SK-N-SH treated with all-trans-retinoic acid at 6 μM for 48 hours (cell line): ENCODE measurements at regions not wholly inside any gene's neighbourhood (a gene's known extent, or its start where the extent isn't known, plus 50 kb on each side); places are given as distances from the start of the nearest gene placed in this dataset.

Experiments used
- ATAC-seq: fragments of 200-7000 bp; cut with Tn5 transposase; 3 replicates; pipeline ENCODE4 v1.9.1; 2020; ENCODE audit warnings: mild to moderate bottlenecking, moderate library complexity
- ARNTL ChIP-seq: fragments of 450-650 bp; formaldehyde crosslinking; IDR thresholded peaks from 2 replicates; pipeline ENCODE4 v1.5.0; 2020; ENCODE audit warnings: low read depth, mild to moderate bottlenecking, moderate library complexity, borderline replicate concordance
- BACH2 ChIP-seq: fragments of 250-450 bp; sonication (Bioruptor Pico); IDR thresholded peaks from 2 replicates; pipeline ENCODE4 v1.9.0; 2021; ENCODE audit warnings: mild to moderate bottlenecking, borderline replicate concordance
- CSDC2 ChIP-seq: fragments of 250-450 bp; sonication (Bioruptor Pico); IDR thresholded peaks from 2 replicates; pipeline ENCODE4 v1.5.0; 2020; ENCODE audit warnings: mild to moderate bottlenecking, moderate library complexity
- ESRRG ChIP-seq: fragments of 250-450 bp; sonication (Bioruptor Pico); IDR thresholded peaks from 2 replicates; pipeline ENCODE4 v1.6.1; 2021; ENCODE audit warnings: mild to moderate bottlenecking
- GLIS3 ChIP-seq: fragments of 250-450 bp; sonication (Bioruptor Pico); IDR thresholded peaks from 2 replicates; pipeline ENCODE4 v1.5.0; 2020; ENCODE audit warnings: mild to moderate bottlenecking, moderate library complexity
- ISL1 ChIP-seq: fragments of 250-450 bp; sonication (Bioruptor Pico); IDR thresholded peaks from 2 replicates; pipeline ENCODE4 v2.1.2; 2022; ENCODE audit warnings: mild to moderate bottlenecking, moderate library complexity
- OSR1 ChIP-seq: fragments of 250-450 bp; sonication (Bioruptor Pico); IDR thresholded peaks from 2 replicates; pipeline ENCODE4 v1.8.0; 2022; ENCODE audit warnings: moderate library complexity, mild to moderate bottlenecking, inconsistent platforms
- PPARA ChIP-seq: fragments of 250-450 bp; sonication (Bioruptor Pico); IDR thresholded peaks from 2 replicates; pipeline ENCODE4 v1.5.0; 2020; ENCODE audit warnings: mild to moderate bottlenecking, borderline replicate concordance
- RARB ChIP-seq: fragments of 250-450 bp; sonication (Bioruptor Pico); IDR thresholded peaks from 2 replicates; pipeline ENCODE4 v1.8.0; 2021; ENCODE audit warnings: mild to moderate bottlenecking, moderate library complexity
- SNAI2 ChIP-seq: fragments of 250-450 bp; sonication (Bioruptor Pico); IDR thresholded peaks from 2 replicates; pipeline ENCODE4 v1.5.0; 2020; ENCODE audit warnings: mild to moderate bottlenecking, moderate library complexity
- TCF4 ChIP-seq: fragments of 250-450 bp; sonication (Bioruptor Pico); IDR thresholded peaks from 2 replicates; pipeline ENCODE4 v1.8.0; 2021; ENCODE audit warnings: mild to moderate bottlenecking, moderate library complexity, borderline replicate concordance
- ZC3H10 ChIP-seq: fragments of 250-450 bp; sonication (Bioruptor Pico); IDR thresholded peaks from 2 replicates; pipeline ENCODE4 v1.5.1; 2021; ENCODE audit warnings: mild to moderate bottlenecking, moderate library complexity
- ZFP3 ChIP-seq: fragments of 250-450 bp; sonication (Bioruptor Pico); IDR thresholded peaks from 2 replicates; pipeline ENCODE4 v1.5.0; 2020; ENCODE audit warnings: mild to moderate bottlenecking, moderate library complexity
- ZFP30 ChIP-seq: fragments of 450-650 bp; formaldehyde crosslinking; IDR thresholded peaks from 2 replicates; pipeline ENCODE4 v1.5.0; 2022; ENCODE audit warnings: mild to moderate bottlenecking, moderate library complexity
- ZNF565 ChIP-seq: fragments of 450-650 bp; formaldehyde crosslinking; conservative IDR thresholded peaks from 2 replicates; pipeline ENCODE4 v1.5.0; 2020; ENCODE audit warnings: low read depth, mild to moderate bottlenecking, moderate library complexity
- ZNF70 ChIP-seq: fragments of 450-650 bp; formaldehyde crosslinking; IDR thresholded peaks from 2 replicates; pipeline ENCODE4 v1.5.0; 2020; ENCODE audit warnings: mild to moderate bottlenecking, moderate library complexity
- TF ChIP-seq, protein P1 (sequence below): fragments of 250-450 bp; sonication (Bioruptor Pico); IDR thresholded peaks from 2 replicates; pipeline ENCODE4 v1.5.0; 2020; ENCODE audit warnings: mild to moderate bottlenecking, moderate library complexity
- TF ChIP-seq, protein P2 (sequence below): fragments of 250-450 bp; sonication (Bioruptor Pico); IDR thresholded peaks from 2 replicates; pipeline ENCODE4 v1.8.0; 2020; ENCODE audit warnings: mild to moderate bottlenecking, moderate library complexity, borderline replicate concordance
- TF ChIP-seq, protein P3 (sequence below): fragments of 250-450 bp; sonication (Bioruptor Pico); IDR thresholded peaks from 2 replicates; pipeline ENCODE4 v1.8.0; 2021; ENCODE audit warnings: low read depth, mild to moderate bottlenecking, moderate library complexity, borderline replicate concordance
- TF ChIP-seq, protein P4 (sequence below): fragments of 250-450 bp; sonication (Bioruptor Pico); IDR thresholded peaks from 2 replicates; pipeline ENCODE4 v1.5.1; 2020; ENCODE audit warnings: low read depth, mild to moderate bottlenecking, moderate library complexity

- no peak for TF ChIP-seq ZFP3 (CRISPR knock-in tag)
- TF ChIP-seq BACH2: no peak
Measured at GRCh38 chr10:120347644-120348043, 109.4 kb upstream of the PLPP4 start.

GRCh38 chr10:120349069-120349468 lies 108.0 kb upstream of the PLPP4 start:
- TF ChIP-seq, protein P1, sequence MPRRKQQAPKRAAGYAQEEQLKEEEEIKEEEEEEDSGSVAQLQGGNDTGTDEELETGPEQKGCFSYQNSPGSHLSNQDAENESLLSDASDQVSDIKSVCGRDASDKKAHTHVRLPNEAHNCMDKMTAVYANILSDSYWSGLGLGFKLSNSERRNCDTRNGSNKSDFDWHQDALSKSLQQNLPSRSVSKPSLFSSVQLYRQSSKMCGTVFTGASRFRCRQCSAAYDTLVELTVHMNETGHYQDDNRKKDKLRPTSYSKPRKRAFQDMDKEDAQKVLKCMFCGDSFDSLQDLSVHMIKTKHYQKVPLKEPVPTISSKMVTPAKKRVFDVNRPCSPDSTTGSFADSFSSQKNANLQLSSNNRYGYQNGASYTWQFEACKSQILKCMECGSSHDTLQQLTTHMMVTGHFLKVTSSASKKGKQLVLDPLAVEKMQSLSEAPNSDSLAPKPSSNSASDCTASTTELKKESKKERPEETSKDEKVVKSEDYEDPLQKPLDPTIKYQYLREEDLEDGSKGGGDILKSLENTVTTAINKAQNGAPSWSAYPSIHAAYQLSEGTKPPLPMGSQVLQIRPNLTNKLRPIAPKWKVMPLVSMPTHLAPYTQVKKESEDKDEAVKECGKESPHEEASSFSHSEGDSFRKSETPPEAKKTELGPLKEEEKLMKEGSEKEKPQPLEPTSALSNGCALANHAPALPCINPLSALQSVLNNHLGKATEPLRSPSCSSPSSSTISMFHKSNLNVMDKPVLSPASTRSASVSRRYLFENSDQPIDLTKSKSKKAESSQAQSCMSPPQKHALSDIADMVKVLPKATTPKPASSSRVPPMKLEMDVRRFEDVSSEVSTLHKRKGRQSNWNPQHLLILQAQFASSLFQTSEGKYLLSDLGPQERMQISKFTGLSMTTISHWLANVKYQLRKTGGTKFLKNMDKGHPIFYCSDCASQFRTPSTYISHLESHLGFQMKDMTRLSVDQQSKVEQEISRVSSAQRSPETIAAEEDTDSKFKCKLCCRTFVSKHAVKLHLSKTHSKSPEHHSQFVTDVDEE: no peak
- ATAC-seq: no peak

More at GRCh38 chr10:120347644-120348043, 109.4 kb upstream of the PLPP4 start:
- ATAC-seq: no peak

DNA sequence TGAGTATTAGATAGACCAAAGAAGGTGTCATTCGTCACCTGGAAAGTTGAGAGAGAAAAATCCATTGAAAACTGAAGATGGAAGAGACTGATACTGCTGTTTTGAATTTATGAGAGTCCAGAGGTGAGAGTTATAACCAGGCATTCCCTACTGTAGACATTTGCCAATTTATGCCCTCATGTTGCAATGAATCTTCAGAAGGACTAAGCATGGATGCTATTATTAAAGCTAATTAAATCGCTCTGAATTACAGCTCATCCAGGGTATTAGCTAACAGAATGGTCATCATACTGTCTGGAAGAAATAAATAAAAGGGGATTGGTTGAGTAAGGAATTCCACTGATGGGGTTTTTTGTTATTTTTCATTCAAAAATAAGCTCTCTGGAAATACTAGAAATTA lies 101.6 kb upstream of the PLPP4 start:
- TF ChIP-seq TCF4 (CRISPR knock-in tag) (no peak), BACH2 (no peak), CSDC2 (CRISPR knock-in tag) (no peak), OSR1 (CRISPR knock-in tag) (no peak), RARB (CRISPR knock-in tag) (no peak), SNAI2 (CRISPR knock-in tag) (no peak), ZFP30 (CRISPR knock-in tag) (no peak), ISL1 (CRISPR knock-in tag) (no peak), ZC3H10 (CRISPR knock-in tag) (no peak), ARNTL (CRISPR knock-in tag) (no peak), ZNF70 (CRISPR knock-in tag) (no peak), ZFP3 (CRISPR knock-in tag) (no peak), GLIS3 (CRISPR knock-in tag) (no peak), PPARA (CRISPR knock-in tag) (no peak)
- TF ChIP-seq, protein P2, sequence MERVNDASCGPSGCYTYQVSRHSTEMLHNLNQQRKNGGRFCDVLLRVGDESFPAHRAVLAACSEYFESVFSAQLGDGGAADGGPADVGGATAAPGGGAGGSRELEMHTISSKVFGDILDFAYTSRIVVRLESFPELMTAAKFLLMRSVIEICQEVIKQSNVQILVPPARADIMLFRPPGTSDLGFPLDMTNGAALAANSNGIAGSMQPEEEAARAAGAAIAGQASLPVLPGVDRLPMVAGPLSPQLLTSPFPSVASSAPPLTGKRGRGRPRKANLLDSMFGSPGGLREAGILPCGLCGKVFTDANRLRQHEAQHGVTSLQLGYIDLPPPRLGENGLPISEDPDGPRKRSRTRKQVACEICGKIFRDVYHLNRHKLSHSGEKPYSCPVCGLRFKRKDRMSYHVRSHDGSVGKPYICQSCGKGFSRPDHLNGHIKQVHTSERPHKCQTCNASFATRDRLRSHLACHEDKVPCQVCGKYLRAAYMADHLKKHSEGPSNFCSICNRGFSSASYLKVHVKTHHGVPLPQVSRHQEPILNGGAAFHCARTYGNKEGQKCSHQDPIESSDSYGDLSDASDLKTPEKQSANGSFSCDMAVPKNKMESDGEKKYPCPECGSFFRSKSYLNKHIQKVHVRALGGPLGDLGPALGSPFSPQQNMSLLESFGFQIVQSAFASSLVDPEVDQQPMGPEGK (CRISPR knock-in tag): no peak
- TF ChIP-seq, protein P1: no peak
- TF ChIP-seq, protein P3, sequence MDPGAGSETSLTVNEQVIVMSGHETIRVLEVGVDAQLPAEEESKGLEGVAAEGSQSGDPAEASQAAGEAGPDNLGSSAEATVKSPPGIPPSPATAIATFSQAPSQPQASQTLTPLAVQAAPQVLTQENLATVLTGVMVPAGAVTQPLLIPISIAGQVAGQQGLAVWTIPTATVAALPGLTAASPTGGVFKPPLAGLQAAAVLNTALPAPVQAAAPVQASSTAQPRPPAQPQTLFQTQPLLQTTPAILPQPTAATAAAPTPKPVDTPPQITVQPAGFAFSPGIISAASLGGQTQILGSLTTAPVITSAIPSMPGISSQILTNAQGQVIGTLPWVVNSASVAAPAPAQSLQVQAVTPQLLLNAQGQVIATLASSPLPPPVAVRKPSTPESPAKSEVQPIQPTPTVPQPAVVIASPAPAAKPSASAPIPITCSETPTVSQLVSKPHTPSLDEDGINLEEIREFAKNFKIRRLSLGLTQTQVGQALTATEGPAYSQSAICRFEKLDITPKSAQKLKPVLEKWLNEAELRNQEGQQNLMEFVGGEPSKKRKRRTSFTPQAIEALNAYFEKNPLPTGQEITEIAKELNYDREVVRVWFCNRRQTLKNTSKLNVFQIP (CRISPR knock-in tag): no peak
- ATAC-seq: no peak

- TF ChIP-seq ZC3H10 (CRISPR knock-in tag): no peak
- TF ChIP-seq ESRRG: no peak
- TF ChIP-seq ZFP30 (CRISPR knock-in tag): no peak
- TF ChIP-seq, protein P4, sequence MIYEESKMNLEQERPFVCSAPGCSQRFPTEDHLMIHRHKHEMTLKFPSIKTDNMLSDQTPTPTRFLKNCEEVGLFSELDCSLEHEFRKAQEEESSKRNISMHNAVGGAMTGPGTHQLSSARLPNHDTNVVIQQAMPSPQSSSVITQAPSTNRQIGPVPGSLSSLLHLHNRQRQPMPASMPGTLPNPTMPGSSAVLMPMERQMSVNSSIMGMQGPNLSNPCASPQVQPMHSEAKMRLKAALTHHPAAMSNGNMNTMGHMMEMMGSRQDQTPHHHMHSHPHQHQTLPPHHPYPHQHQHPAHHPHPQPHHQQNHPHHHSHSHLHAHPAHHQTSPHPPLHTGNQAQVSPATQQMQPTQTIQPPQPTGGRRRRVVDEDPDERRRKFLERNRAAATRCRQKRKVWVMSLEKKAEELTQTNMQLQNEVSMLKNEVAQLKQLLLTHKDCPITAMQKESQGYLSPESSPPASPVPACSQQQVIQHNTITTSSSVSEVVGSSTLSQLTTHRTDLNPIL: no peak
- TF ChIP-seq CSDC2 (CRISPR knock-in tag): no peak
- TF ChIP-seq PPARA (CRISPR knock-in tag): no peak
- TF ChIP-seq ZNF565: no peak
- TF ChIP-seq TCF4 (CRISPR knock-in tag): no peak
- no peak for ATAC-seq
Measured at GRCh38 chr10:120360571-120360970, 96.5 kb upstream of the PLPP4 start.
